SK-N-SH (cell line): ENCODE measurements at regions not wholly inside any gene's neighbourhood (a gene's known extent, or its start where the extent isn't known, plus 50 kb on each side); places are given as distances from the start of the nearest gene placed in this dataset.

ENCODE experiments used
- EP300 ChIP-seq, 2 experiments: IDR thresholded peaks; 2 replicates each; pipeline versions ENCODE4 v1.4.0 to v1.6.1; 2012; ENCODE audit warnings: borderline replicate concordance in 1 of 2, low read depth in 1 of 2, low read length in 1 of 2
- MXI1 ChIP-seq: IDR thresholded peaks from 2 replicates; pipeline ENCODE4 v1.6.1; 2012; ENCODE audit warnings: mild to moderate bottlenecking, low read depth, low read length, improper control_type of control experiment
- TF ChIP-seq, protein P1 (sequence below): fragments of 200-600 bp; sonication (generic); IDR thresholded peaks from 2 replicates; pipeline ENCODE4 v1.6.1; 2017; ENCODE audit warnings: antibody characterized with exemption, mild to moderate bottlenecking, moderate library complexity

GRCh38 chr9:30235068-30235467, 2149.4 kb upstream of the ACO1 start:
- TF ChIP-seq MXI1 (no peak), EP300 (IDR thresholded peaks at IDR 0.05; ENCODE audit: borderline replicate concordance in 1 of 2, low read depth in 1 of 2, low read length in 1 of 2) (no peak)
- TF ChIP-seq, protein P1, sequence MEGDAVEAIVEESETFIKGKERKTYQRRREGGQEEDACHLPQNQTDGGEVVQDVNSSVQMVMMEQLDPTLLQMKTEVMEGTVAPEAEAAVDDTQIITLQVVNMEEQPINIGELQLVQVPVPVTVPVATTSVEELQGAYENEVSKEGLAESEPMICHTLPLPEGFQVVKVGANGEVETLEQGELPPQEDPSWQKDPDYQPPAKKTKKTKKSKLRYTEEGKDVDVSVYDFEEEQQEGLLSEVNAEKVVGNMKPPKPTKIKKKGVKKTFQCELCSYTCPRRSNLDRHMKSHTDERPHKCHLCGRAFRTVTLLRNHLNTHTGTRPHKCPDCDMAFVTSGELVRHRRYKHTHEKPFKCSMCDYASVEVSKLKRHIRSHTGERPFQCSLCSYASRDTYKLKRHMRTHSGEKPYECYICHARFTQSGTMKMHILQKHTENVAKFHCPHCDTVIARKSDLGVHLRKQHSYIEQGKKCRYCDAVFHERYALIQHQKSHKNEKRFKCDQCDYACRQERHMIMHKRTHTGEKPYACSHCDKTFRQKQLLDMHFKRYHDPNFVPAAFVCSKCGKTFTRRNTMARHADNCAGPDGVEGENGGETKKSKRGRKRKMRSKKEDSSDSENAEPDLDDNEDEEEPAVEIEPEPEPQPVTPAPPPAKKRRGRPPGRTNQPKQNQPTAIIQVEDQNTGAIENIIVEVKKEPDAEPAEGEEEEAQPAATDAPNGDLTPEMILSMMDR, result no peak
